ENCODE measurements at regions not wholly inside any gene's neighbourhood (a gene's known extent, or its start where the extent isn't known, plus 50 kb on each side); places are given as distances from the start of the nearest gene placed in this dataset.

- no peak for DNase-seq (ENCODE audit: low read depth)
- TF ChIP-seq CTCF (conservative IDR thresholded peaks at IDR 0.05; ENCODE audit: low read depth, low read length): no peak
- no peak overlapping the region for H3K4me3 ChIP-seq (ENCODE audit: low read depth, low read length)
Observed at GRCh38 chr10:130335336-130335735, 199.1 kb downstream of the GLRX3 start.

- no peak for TF ChIP-seq CTCF (conservative IDR thresholded peaks at IDR 0.05; ENCODE audit: low read depth, low read length)
- no peak overlapping the region for H3K4me3 ChIP-seq (ENCODE audit: low read depth, low read length)
- no peak for DNase-seq (ENCODE audit: low read depth)
Observed at GRCh38 chr10:130336617-130337304, 200.6 kb downstream of the GLRX3 start.

GRCh38 chr10:130337305-130337640, 201.1 kb downstream of the GLRX3 start:
- no peak for DNase-seq (ENCODE audit: low read depth)
- no peak overlapping the region for H3K4me3 ChIP-seq (ENCODE audit: low read depth, low read length)
- no peak for TF ChIP-seq CTCF (conservative IDR thresholded peaks at IDR 0.05; ENCODE audit: low read depth, low read length)

- H3K4me3 ChIP-seq (ENCODE audit: low read depth, low read length): no peak overlapping the region
- no peak for DNase-seq (ENCODE audit: low read depth)
- TF ChIP-seq CTCF (conservative IDR thresholded peaks at IDR 0.05; ENCODE audit: low read depth, low read length): no peak
Observed at GRCh38 chr10:130337696-130338635, 201.8 kb downstream of the GLRX3 start.

GRCh38 chr10:130338636-130339024, 202.4 kb downstream of the GLRX3 start:
- TF ChIP-seq CTCF (conservative IDR thresholded peaks at IDR 0.05; ENCODE audit: low read depth, low read length): no peak
- H3K4me3 ChIP-seq (ENCODE audit: low read depth, low read length): no peak overlapping the region
- DNase-seq (ENCODE audit: low read depth): no peak

- TF ChIP-seq CTCF (conservative IDR thresholded peaks at IDR 0.05; ENCODE audit: low read depth, low read length): no peak
- no peak for DNase-seq (ENCODE audit: low read depth)
- H3K4me3 ChIP-seq (ENCODE audit: low read depth, low read length): no peak overlapping the region
Observed at GRCh38 chr10:130339091-130339490, 202.9 kb downstream of the GLRX3 start.

All from epithelial cell of proximal tubule (primary cell).